ENCODE measurements at regions not wholly inside any gene's neighbourhood (a gene's known extent, or its start where the extent isn't known, plus 50 kb on each side); places are given as distances from the start of the nearest gene placed in this dataset.

GRCh38 chr3:139832998-139833397, 102.0 kb upstream of the CLSTN2 start:
- Histone ChIP-seq H3K4me3 (no peak overlapping the region), H3K27me3 (no peaks in the 10 kb centered on the region), H3K27ac (no peak overlapping the region), H3K4me1 (no peaks in the 10 kb centered on the region), H3K9me3 (no peaks in the 10 kb centered on the region), H3K36me3 (no peaks in the 10 kb centered on the region)
- intact Hi-C loops (cut with DNase I), result no loop called here
- DNase-seq (ENCODE audit: extremely low spot score in 2 of 2), result no peak
- TF ChIP-seq CTCF (IDR thresholded peaks at IDR 0.05) (no peak), POLR2AphosphoS5 (IDR thresholded peaks at IDR 0.05; ENCODE audit: insufficient read depth in 1 of 2, low read depth in 1 of 2) (no peak), POLR2A (IDR thresholded peaks at IDR 0.05) (no peak)

GRCh38 chr3:139830817-139831216, 104.2 kb upstream of the CLSTN2 start:
- Histone ChIP-seq H3K4me1 (no peaks in the 10 kb centered on the region), H3K9me3 (no peaks in the 10 kb centered on the region), H3K4me3 (no peak overlapping the region), H3K27ac (no peak overlapping the region), H3K36me3 (no peaks in the 10 kb centered on the region), H3K27me3 (no peaks in the 10 kb centered on the region)
- DNase-seq (ENCODE audit: extremely low spot score in 2 of 2), result no peak
- TF ChIP-seq POLR2AphosphoS5 (IDR thresholded peaks at IDR 0.05; ENCODE audit: insufficient read depth in 1 of 2, low read depth in 1 of 2) (no peak), CTCF (IDR thresholded peaks at IDR 0.05) (no peak), POLR2A (IDR thresholded peaks at IDR 0.05) (no peak)
- intact Hi-C loops (cut with DNase I), result no loop called here

GRCh38 chr3:139827833-139828232, 107.2 kb upstream of the CLSTN2 start:
- H3K4me3 ChIP-seq, result no peak overlapping the region
- no peaks in the 10 kb centered on the region for H3K9me3 ChIP-seq
- TF ChIP-seq POLR2AphosphoS5 (IDR thresholded peaks at IDR 0.05; ENCODE audit: insufficient read depth in 1 of 2, low read depth in 1 of 2) (no peak), CTCF (IDR thresholded peaks at IDR 0.05) (no peak), POLR2A (IDR thresholded peaks at IDR 0.05) (no peak)
- H3K36me3 ChIP-seq, result no peaks in the 10 kb centered on the region
- intact Hi-C loops (cut with DNase I), result no loop called here
- no peak overlapping the region for H3K27ac ChIP-seq
- no peak for DNase-seq (ENCODE audit: extremely low spot score in 2 of 2)
- no peaks in the 10 kb centered on the region for H3K27me3 ChIP-seq
- no peaks in the 10 kb centered on the region for H3K4me1 ChIP-seq

GRCh38 chr3:139824864-139825263, 110.1 kb upstream of the CLSTN2 start:
- intact Hi-C loops (cut with DNase I), result no loop called here
- DNase-seq (ENCODE audit: extremely low spot score in 2 of 2), result no peak
- no peak overlapping the region for H3K4me3 ChIP-seq
- H3K36me3 ChIP-seq, result no peaks in the 10 kb centered on the region
- TF ChIP-seq POLR2A (IDR thresholded peaks at IDR 0.05), result no peak
- TF ChIP-seq CTCF (IDR thresholded peaks at IDR 0.05), result no peak
- TF ChIP-seq POLR2AphosphoS5 (IDR thresholded peaks at IDR 0.05; ENCODE audit: insufficient read depth in 1 of 2, low read depth in 1 of 2), result no peak
- H3K27me3 ChIP-seq, result no peaks in the 10 kb centered on the region
- no peaks in the 10 kb centered on the region for H3K9me3 ChIP-seq
- no peaks in the 10 kb centered on the region for H3K4me1 ChIP-seq
- H3K27ac ChIP-seq, result no peak overlapping the region

- no peaks in the 10 kb centered on the region for H3K27me3 ChIP-seq
- no peaks in the 10 kb centered on the region for H3K4me1 ChIP-seq
- intact Hi-C loops (cut with DNase I), result no loop called here
- H3K9me3 ChIP-seq, result no peaks in the 10 kb centered on the region
- no peak overlapping the region for H3K4me3 ChIP-seq
- no peak for DNase-seq (ENCODE audit: extremely low spot score in 2 of 2)
- TF ChIP-seq POLR2A (IDR thresholded peaks at IDR 0.05), result no peak
- no peak for TF ChIP-seq CTCF (IDR thresholded peaks at IDR 0.05)
- TF ChIP-seq POLR2AphosphoS5 (IDR thresholded peaks at IDR 0.05; ENCODE audit: insufficient read depth in 1 of 2, low read depth in 1 of 2), result no peak
- no peaks in the 10 kb centered on the region for H3K36me3 ChIP-seq
- H3K27ac ChIP-seq, result no peak overlapping the region
These were observed 120.3 kb upstream of the CLSTN2 start for GRCh38 chr3:139814646-139815045.
